ENCODE measurements at regions not wholly inside any gene's neighbourhood (a gene's known extent, or its start where the extent isn't known, plus 50 kb on each side); places are given as distances from the start of the nearest gene placed in this dataset.
A peak's percentile ranks its signal among the peaks of the same experiment; 100 is the strongest.

GRCh38 chr12:63224396-63224795 lies 73.4 kb upstream of the AVPR1A start:
- DNase-seq, result no peak

- DNase-seq, result no peak
These were observed 72.1 kb upstream of the AVPR1A start for GRCh38 chr12:63223128-63223527.

- DNase-seq, result no peak
These were observed 71.6 kb upstream of the AVPR1A start for GRCh38 chr12:63222582-63222981.

- DNase-seq, result no peak
These were observed 69.9 kb upstream of the AVPR1A start for GRCh38 chr12:63220921-63221320.

GRCh38 chr12:63212316-63212715 lies 61.3 kb upstream of the AVPR1A start:
- no peak for DNase-seq

- no peak for DNase-seq
These were observed 58.0 kb upstream of the AVPR1A start for GRCh38 chr12:63208956-63209355.

- peak; percentile 81 for DNase-seq
These were observed 55.9 kb upstream of the AVPR1A start for GRCh38 chr12:63206909-63207308.

GRCh38 chr12:63206494-63206893 lies 55.5 kb upstream of the AVPR1A start:
- peak; percentile 51 for DNase-seq
